Neural progenitor cell (in vitro differentiated cells): ENCODE measurements at regions not wholly inside any gene's neighbourhood (a gene's known extent, or its start where the extent isn't known, plus 50 kb on each side); places are given as distances from the start of the nearest gene placed in this dataset.

ENCODE experiments used
- CTCF ChIP-seq: fragments of 200-600 bp; sonication (generic); IDR thresholded peaks from 2 replicates; pipeline ENCODE4 v1.5.1; 2017; ENCODE audit warnings: antibody characterized with exemption, mild to moderate bottlenecking
- EZH2 ChIP-seq: fragments of 200-600 bp; sonication (generic); IDR thresholded peaks from 2 replicates; pipeline ENCODE4 v1.6.1; 2017; ENCODE audit warnings: antibody characterized with exemption, mild to moderate bottlenecking, moderate library complexity
- EZH2phosphoT487 ChIP-seq: fragments of 200-600 bp; sonication (generic); IDR thresholded peaks from 2 replicates; pipeline ENCODE4 v1.6.1; 2017; ENCODE audit warnings: antibody characterized with exemption

- TF ChIP-seq CTCF, result no peak
- TF ChIP-seq EZH2, result no peak
- no peak for TF ChIP-seq EZH2phosphoT487
Observed at GRCh38 chr17:69947027-69947759, 127.8 kb upstream of the KCNJ16 start.
